ENCODE measurements at regions not wholly inside any gene's neighbourhood (a gene's known extent, or its start where the extent isn't known, plus 50 kb on each side); places are given as distances from the start of the nearest gene placed in this dataset.

DNA sequence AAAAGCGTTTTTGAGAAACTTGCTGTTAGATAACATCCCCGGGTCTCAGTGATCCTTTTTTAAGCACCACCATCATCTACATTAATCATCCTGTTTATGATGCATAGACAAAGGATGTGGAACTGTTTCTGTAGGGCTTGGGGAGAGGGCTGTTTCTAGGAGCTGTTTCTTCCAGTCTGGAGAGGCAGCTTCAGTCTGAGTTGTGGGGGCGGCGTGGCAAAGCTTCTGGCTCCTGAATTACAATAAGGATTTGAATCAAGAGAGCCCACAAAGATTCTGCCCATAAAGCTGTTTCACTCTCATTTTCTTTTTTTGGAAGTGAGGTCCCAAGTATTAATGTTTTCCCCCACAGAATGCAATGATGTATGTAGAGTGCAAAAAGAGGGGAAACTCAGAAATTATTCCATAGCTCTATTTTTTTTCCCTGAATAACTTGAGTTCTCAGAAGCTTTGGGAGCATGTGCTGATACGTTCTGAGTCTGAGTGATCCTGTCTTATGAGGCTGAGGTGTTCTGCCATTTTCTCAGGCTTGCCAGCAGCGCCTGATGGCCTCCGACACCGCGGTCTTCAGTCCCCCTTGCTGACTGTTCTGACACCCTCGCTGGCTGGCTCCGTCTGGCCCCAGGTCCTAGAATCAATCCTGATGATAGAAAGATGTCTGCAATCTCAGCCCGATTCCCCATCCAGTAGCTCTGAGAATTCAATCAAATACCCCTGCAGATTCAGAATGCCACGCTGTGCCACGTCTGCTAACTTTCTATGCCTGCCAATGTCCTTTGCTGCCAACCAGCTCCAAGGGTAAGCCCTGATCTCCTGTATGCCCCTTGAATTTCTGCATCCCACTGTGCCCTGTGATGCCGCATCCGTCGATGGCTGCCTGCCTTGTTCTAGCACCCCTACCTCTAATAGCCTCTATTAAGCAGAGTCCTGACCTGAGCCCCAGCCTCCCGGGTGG, 92.4 kb upstream of the AKT3 start:
- TF ChIP-seq, protein P1, sequence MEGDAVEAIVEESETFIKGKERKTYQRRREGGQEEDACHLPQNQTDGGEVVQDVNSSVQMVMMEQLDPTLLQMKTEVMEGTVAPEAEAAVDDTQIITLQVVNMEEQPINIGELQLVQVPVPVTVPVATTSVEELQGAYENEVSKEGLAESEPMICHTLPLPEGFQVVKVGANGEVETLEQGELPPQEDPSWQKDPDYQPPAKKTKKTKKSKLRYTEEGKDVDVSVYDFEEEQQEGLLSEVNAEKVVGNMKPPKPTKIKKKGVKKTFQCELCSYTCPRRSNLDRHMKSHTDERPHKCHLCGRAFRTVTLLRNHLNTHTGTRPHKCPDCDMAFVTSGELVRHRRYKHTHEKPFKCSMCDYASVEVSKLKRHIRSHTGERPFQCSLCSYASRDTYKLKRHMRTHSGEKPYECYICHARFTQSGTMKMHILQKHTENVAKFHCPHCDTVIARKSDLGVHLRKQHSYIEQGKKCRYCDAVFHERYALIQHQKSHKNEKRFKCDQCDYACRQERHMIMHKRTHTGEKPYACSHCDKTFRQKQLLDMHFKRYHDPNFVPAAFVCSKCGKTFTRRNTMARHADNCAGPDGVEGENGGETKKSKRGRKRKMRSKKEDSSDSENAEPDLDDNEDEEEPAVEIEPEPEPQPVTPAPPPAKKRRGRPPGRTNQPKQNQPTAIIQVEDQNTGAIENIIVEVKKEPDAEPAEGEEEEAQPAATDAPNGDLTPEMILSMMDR (IDR thresholded peaks at IDR 0.05) = no peak
- TF ChIP-seq POLR2A (IDR thresholded peaks at IDR 0.05) = no peak
